Parathyroid adenoma (tissue), 2 donors: ENCODE measurements at regions not wholly inside any gene's neighbourhood (a gene's known extent, or its start where the extent isn't known, plus 50 kb on each side); places are given as distances from the start of the nearest gene placed in this dataset.

Experiments used
- H2AFZ ChIP-seq: fragments of 300-600 bp; sonication (generic); one replicate; pipeline ENCODE4 v1.7.0; 2017; ENCODE audit warnings: antibody characterized with exemption, mild to moderate bottlenecking
- H3K27ac ChIP-seq: fragments of 300-600 bp; sonication (generic); one replicate; pipeline ENCODE4 v1.7.0; 2017
- H3K27me3 ChIP-seq: fragments of 300-600 bp; sonication (generic); one replicate; pipeline ENCODE4 v1.7.0; 2017; ENCODE audit warnings: low read length; ENCODE audit not compliant: control insufficient read depth, insufficient read depth
- H3K36me3 ChIP-seq: fragments of 300-600 bp; sonication (generic); one replicate; pipeline ENCODE4 v1.7.0; 2017; ENCODE audit warnings: low read length; ENCODE audit not compliant: control insufficient read depth, insufficient read depth
- H3K4me1 ChIP-seq: fragments of 300-600 bp; sonication (generic); one replicate; pipeline ENCODE4 v1.7.0; 2017; ENCODE audit warnings: control low read depth
- H3K4me2 ChIP-seq: fragments of 300-600 bp; sonication (generic); one replicate; pipeline ENCODE4 v1.7.0; 2017; ENCODE audit warnings: low read length
- H3K4me3 ChIP-seq: fragments of 300-600 bp; sonication (generic); one replicate; pipeline ENCODE4 v1.7.0; 2017; ENCODE audit warnings: low read depth, low read length
- H3K79me2 ChIP-seq: fragments of 300-600 bp; sonication (generic); one replicate; pipeline ENCODE4 v1.7.0; 2017; ENCODE audit warnings: control low read depth
- H3K9ac ChIP-seq: fragments of 300-600 bp; sonication (generic); one replicate; pipeline ENCODE4 v1.7.0; 2017; ENCODE audit warnings: mild to moderate bottlenecking
- H3K9me3 ChIP-seq: fragments of 300-600 bp; sonication (generic); one replicate; pipeline ENCODE4 v1.7.0; 2017; ENCODE audit warnings: low read length; ENCODE audit not compliant: control insufficient read depth
- CTCF ChIP-seq: fragments of 300-600 bp; sonication (generic); IDR thresholded peaks from one replicate; pipeline ENCODE4 v1.7.0; 2017; ENCODE audit warnings: antibody characterized with exemption, mild to moderate bottlenecking
- donor health status: primary hyperparathyroidism.

DNA sequence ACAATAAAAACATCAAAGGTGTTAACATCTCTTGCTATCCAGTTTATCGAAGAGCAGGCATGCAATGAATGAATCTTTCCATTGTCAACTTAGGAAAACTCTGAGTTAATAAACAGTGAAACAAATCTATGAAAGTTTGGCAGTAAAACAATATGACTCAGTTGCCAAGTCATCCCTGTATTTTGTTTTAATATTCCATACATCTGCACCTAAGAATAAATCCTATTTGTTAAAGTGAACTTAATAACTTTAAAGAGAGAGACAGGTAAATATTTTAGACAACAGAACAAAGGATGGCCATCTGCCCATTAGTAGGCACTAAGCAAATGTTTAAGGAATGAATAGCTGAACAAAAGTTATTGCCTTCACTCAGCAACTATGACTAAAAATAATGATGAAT is 700.5 kb upstream of the CELF2 start:
- Histone ChIP-seq H3K9me3 (no peaks in the 10 kb centered on the region), H3K9ac (no peak overlapping the region), H3K79me2 (no peaks in the 10 kb centered on the region), H3K4me1 (no peaks in the 10 kb centered on the region), H3K27me3 (no peaks in the 10 kb centered on the region), H3K27ac (no peak overlapping the region), H3K36me3 (no peaks in the 10 kb centered on the region), H3K4me2 (no peak overlapping the region), H3K4me3 (no peak overlapping the region), H2AFZ (no peak overlapping the region)
- no peak for TF ChIP-seq CTCF

- TF ChIP-seq CTCF, result no peak
- Histone ChIP-seq H3K4me1 (no peaks in the 10 kb centered on the region), H2AFZ (no peak overlapping the region)
Observed at GRCh38 chr10:10318856-10319255, 698.8 kb upstream of the CELF2 start.

GRCh38 chr10:10320956-10321355 is 696.7 kb upstream of the CELF2 start:
- H3K36me3 ChIP-seq, result no peaks in the 10 kb centered on the region
- no peaks in the 10 kb centered on the region for H3K27me3 ChIP-seq
- H3K9me3 ChIP-seq, result no peaks in the 10 kb centered on the region
- H3K4me1 ChIP-seq, result no peaks in the 10 kb centered on the region
- TF ChIP-seq CTCF, result no peak
- H3K9ac ChIP-seq, result no peak overlapping the region
- H3K4me3 ChIP-seq, result no peak overlapping the region
- no peak overlapping the region for H2AFZ ChIP-seq
- H3K27ac ChIP-seq, result no peak overlapping the region
- no peak overlapping the region for H3K4me2 ChIP-seq
- H3K79me2 ChIP-seq, result no peaks in the 10 kb centered on the region

More at GRCh38 chr10:10318856-10319255, 698.8 kb upstream of the CELF2 start:
- Histone ChIP-seq H3K4me2 (no peak overlapping the region), H3K79me2 (no peaks in the 10 kb centered on the region), H3K27ac (no peak overlapping the region), H3K36me3 (no peaks in the 10 kb centered on the region), H3K27me3 (no peaks in the 10 kb centered on the region), H3K9ac (no peak overlapping the region), H3K4me3 (no peak overlapping the region), H3K9me3 (no peaks in the 10 kb centered on the region)

- Histone ChIP-seq H3K9me3 (no peaks in the 10 kb centered on the region), H3K9ac (no peak overlapping the region), H3K4me2 (no peak overlapping the region), H2AFZ (no peak overlapping the region), H3K4me1 (no peaks in the 10 kb centered on the region), H3K27ac (no peak overlapping the region), H3K27me3 (no peaks in the 10 kb centered on the region), H3K79me2 (no peaks in the 10 kb centered on the region), H3K4me3 (no peak overlapping the region), H3K36me3 (no peaks in the 10 kb centered on the region)
- no peak for TF ChIP-seq CTCF
Observed at GRCh38 chr10:10326116-10326515, 691.6 kb upstream of the CELF2 start.

DNA sequence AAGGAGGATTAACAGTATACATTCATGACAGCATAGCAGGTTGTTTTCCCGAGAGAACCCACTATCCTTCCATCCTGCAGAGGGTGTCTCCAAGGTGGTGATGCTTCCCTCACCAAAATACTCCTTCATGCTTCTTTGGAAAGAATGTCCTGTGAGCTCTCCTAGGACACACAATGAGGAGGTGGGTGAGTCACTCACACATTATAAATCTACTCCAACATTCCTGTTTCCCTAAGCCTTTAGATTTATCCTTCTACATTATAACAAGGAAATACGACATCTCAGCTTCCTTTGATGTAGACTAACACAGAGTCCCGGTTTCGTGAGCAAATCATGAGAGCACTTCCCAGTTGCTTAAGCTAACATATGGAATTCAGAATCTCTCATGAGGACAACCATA is 689.7 kb upstream of the CELF2 start:
- H2AFZ ChIP-seq, result no peak overlapping the region
- no peak overlapping the region for H3K27ac ChIP-seq
- no peak for TF ChIP-seq CTCF
- H3K9ac ChIP-seq, result no peak overlapping the region
- H3K27me3 ChIP-seq, result no peaks in the 10 kb centered on the region
- no peaks in the 10 kb centered on the region for H3K36me3 ChIP-seq
- H3K4me1 ChIP-seq, result no peaks in the 10 kb centered on the region
- H3K79me2 ChIP-seq, result no peaks in the 10 kb centered on the region
- no peaks in the 10 kb centered on the region for H3K9me3 ChIP-seq
- H3K4me2 ChIP-seq, result no peak overlapping the region
- no peak overlapping the region for H3K4me3 ChIP-seq
